ENCODE measurements at regions not wholly inside any gene's neighbourhood (a gene's known extent, or its start where the extent isn't known, plus 50 kb on each side); places are given as distances from the start of the nearest gene placed in this dataset.
A peak's percentile ranks its signal among the peaks of the same experiment; 100 is the strongest.

GRCh38 chr3:23735062-23735461 lies 70.7 kb upstream of the UBE2E1 start:
- Mint-ChIP-seq H3K4me3 (no peak overlapping the region), H3K27ac (no peak overlapping the region), H3K9me3 (peaks cover 0 to 3% (median 0%) of the 10 kb centered on the region in 3 donors), H3K4me1 (peaks cover 0 to 3% (median 0%) of the 10 kb centered on the region in 3 donors), H3K36me3 (peaks cover 3% of the 10 kb centered on the region), H3K27me3 (no peaks in the 10 kb centered on the region)

DNA sequence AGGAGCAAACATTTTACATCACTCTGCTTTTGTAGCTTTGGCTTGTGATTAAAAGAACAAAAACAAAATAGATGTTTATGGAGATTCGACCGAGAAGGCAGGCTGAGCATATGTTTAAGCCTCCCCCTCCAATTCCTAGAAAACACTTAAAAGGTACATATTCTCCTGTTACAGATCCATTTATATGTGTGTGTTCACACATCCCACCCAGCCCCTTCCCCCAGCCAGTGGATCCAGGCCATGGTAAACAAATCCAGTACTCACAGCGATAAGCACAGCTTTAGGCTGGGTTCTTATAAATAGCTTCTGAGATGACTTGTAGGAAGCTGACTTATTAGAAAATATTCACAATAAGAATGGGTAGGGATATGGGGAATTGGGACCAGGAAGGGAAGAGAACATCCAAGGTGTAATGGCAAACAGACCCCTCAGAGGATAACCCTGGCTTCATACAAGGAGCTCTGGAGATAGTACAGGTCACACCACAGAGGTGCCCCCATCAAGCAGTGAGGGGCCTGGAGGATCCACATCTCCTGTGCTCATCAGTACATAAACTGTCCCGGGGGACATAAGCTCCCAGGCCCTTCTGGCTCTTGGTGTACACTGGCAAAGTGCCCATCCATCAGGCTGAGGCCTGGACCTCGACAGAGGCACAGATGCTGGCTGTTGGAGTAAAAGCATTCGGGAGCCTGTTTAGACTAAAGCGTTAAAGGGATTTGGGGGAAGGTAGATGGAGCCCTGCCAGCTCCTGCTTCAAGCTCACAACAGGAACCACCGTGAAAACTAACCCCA lies 70.0 kb upstream of the UBE2E1 start:
- H3K4me3 Mint-ChIP-seq, result no peak overlapping the region

GRCh38 chr3:23738944-23739343 lies 66.8 kb upstream of the UBE2E1 start:
- Mint-ChIP-seq H3K4me1 (peaks cover 0 to 5% (median 0%) of the 10 kb centered on the region in 3 donors), H3K9me3 (no peaks in the 10 kb centered on the region), H3K4me3 (no peak overlapping the region), H3K27me3 (no peaks in the 10 kb centered on the region), H3K36me3 (peaks cover 3% of the 10 kb centered on the region), H3K27ac (no peak overlapping the region)

More for the DNA sequence above, 70.0 kb upstream of the UBE2E1 start:
- peaks cover 0 to 5% (median 0%) of the 10 kb centered on the region in 3 donors for H3K4me1 Mint-ChIP-seq
- H3K27ac Mint-ChIP-seq, result no peak overlapping the region
- peaks cover 3% of the 10 kb centered on the region for H3K36me3 Mint-ChIP-seq
- no peaks in the 10 kb centered on the region for H3K27me3 Mint-ChIP-seq
- peaks cover 0 to 3% (median 0%) of the 10 kb centered on the region in 3 donors for H3K9me3 Mint-ChIP-seq

GRCh38 chr3:23739536-23739935 lies 66.2 kb upstream of the UBE2E1 start:
- no peaks in the 10 kb centered on the region for H3K27me3 Mint-ChIP-seq
- H3K4me3 Mint-ChIP-seq, result no peak overlapping the region
- peaks cover 3% of the 10 kb centered on the region for H3K36me3 Mint-ChIP-seq
- H3K4me1 Mint-ChIP-seq, result peaks cover 0 to 5% (median 0%) of the 10 kb centered on the region in 3 donors
- no peaks in the 10 kb centered on the region for H3K9me3 Mint-ChIP-seq
- no peak overlapping the region for H3K27ac Mint-ChIP-seq

DNA sequence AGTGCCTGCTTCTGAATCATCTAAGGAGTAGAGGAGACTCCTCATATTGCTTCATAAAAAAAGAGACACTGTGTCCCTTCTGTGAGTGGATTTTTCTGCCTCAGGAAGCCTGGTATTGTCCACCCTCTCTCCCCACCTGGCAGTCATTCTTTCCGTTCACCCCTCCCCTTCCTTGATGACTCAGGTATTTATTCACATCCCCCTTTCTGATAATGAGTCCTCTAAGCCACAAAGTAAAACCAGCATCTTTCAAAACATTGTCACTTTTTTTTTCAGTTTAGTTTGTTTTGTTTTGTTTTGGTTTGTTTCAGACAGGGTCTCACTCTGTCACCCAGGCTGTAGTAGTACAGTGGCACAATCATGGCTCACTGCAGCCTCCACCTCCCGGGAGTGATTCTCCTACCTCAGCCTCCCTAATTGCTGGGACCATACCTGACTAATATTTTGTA lies 65.2 kb upstream of the UBE2E1 start:
- H3K9me3 Mint-ChIP-seq, result no peaks in the 10 kb centered on the region
- H3K36me3 Mint-ChIP-seq, result peaks cover 3% of the 10 kb centered on the region
- H3K4me3 Mint-ChIP-seq, result no peak overlapping the region
- no peak overlapping the region for H3K27ac Mint-ChIP-seq
- H3K4me1 Mint-ChIP-seq, result peaks cover 0 to 5% (median 0%) of the 10 kb centered on the region in 3 donors
- no peaks in the 10 kb centered on the region for H3K27me3 Mint-ChIP-seq

- Mint-ChIP-seq H3K4me1 (peaks cover 0 to 5% (median 0%) of the 10 kb centered on the region in 3 donors), H3K27ac (peak overlapping the region in 1 of 3 donors; percentile 62), H3K4me3 (no peak overlapping the region), H3K36me3 (peaks cover 3% of the 10 kb centered on the region), H3K27me3 (no peaks in the 10 kb centered on the region), H3K9me3 (no peaks in the 10 kb centered on the region)
These were observed 64.6 kb upstream of the UBE2E1 start for GRCh38 chr3:23741036-23741706.

GRCh38 chr3:23743141-23743784 lies 62.5 kb upstream of the UBE2E1 start:
- H3K36me3 Mint-ChIP-seq, result no peaks in the 10 kb centered on the region
- H3K4me3 Mint-ChIP-seq, result no peak overlapping the region
- H3K27me3 Mint-ChIP-seq, result no peaks in the 10 kb centered on the region

DNA sequence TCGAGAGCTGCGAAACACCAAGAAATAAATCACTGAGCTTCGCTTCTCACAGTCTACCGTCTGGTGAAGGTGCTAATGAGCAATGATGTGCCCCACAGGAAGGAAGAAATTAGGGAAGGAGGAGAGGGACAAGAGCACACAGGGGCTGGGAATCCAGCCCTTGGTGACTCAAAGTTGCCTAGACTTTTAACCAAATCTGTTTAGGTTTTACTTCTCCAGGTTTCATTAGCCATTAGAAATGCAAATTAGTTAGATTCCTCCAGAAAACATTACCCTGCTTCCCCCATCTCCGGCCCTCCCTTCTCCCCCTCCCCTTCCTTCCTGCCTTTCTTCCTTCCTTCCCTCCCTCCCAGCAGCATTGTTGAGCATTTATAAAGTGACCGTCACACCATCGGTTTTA lies 59.3 kb upstream of the UBE2E1 start:
- Mint-ChIP-seq H3K9me3 (no peaks in the 10 kb centered on the region), H3K4me3 (no peak overlapping the region), H3K36me3 (no peaks in the 10 kb centered on the region), H3K27me3 (no peaks in the 10 kb centered on the region), H3K27ac (no peak overlapping the region), H3K4me1 (peaks cover 0 to 4% (median 0%) of the 10 kb centered on the region in 3 donors)

More at GRCh38 chr3:23743141-23743784, 62.5 kb upstream of the UBE2E1 start:
- H3K4me1 Mint-ChIP-seq, result peaks cover 0 to 3% (median 0%) of the 10 kb centered on the region in 3 donors
- no peaks in the 10 kb centered on the region for H3K9me3 Mint-ChIP-seq
- no peak overlapping the region for H3K27ac Mint-ChIP-seq

GRCh38 chr3:23747841-23748240 lies 57.9 kb upstream of the UBE2E1 start:
- H3K9me3 Mint-ChIP-seq, result no peaks in the 10 kb centered on the region
- no peak overlapping the region for H3K27ac Mint-ChIP-seq
- H3K4me1 Mint-ChIP-seq, result peaks cover 0 to 4% (median 0%) of the 10 kb centered on the region in 3 donors
- H3K4me3 Mint-ChIP-seq, result no peak overlapping the region
- no peaks in the 10 kb centered on the region for H3K27me3 Mint-ChIP-seq
- no peaks in the 10 kb centered on the region for H3K36me3 Mint-ChIP-seq

DNA sequence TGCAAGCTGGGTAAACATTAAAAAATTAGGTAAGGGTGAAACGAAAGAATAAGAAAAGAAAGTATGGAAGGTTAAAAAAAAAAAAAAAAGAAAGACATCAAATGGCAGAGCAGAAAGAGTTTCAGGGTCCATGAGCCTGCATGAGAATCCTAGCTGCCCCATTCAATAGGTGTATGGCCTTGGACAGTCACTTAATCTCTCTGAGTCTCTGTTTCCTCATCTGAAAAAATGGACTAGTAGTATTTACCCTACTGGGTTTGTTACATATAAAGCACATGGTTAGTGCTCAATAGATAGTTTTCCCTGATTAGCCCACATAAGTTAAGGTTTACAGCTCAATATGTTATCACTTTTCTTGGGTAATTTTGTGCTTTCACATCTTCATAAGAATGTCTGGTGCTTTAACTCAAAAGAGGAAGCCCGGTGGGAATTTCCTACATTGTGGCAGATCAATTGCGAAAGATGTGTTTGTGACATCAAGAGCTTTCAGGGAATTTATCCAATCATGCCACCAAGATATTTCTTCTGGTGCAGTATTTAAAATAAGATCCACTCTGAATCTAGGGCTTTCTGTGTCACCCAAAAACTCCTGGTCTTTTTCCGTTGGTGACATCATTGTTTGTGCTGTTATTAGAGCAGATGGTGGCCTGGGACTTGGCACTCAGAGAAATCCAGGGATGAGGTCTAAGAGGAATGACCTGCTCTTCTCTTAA lies 57.2 kb upstream of the UBE2E1 start:
- H3K27me3 Mint-ChIP-seq, result no peaks in the 10 kb centered on the region
- peaks cover 0 to 4% (median 0%) of the 10 kb centered on the region in 3 donors for H3K4me1 Mint-ChIP-seq
- no peak overlapping the region for H3K4me3 Mint-ChIP-seq
- H3K27ac Mint-ChIP-seq, result no peak overlapping the region
- H3K36me3 Mint-ChIP-seq, result no peaks in the 10 kb centered on the region
- no peaks in the 10 kb centered on the region for H3K9me3 Mint-ChIP-seq

DNA sequence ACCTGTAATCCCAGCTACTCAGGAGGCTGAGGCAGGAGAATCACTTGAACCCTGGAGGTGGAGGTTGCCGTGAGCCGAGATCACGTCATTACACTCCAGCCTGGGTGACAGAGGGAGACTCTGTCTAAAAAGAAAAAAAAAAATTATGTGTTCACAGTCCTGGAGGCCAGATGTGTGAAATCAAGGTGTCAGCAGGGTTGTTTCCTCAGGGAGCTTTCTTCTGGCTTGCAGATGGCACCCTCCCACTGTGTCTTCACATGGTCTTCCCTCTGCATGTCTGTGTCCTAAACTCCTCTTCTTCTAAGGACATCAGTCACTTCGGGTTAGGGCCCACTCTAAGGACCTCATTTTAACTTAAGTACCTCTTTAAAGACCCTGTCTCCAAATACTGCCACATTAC lies 56.1 kb upstream of the UBE2E1 start:
- no peaks in the 10 kb centered on the region for H3K27me3 Mint-ChIP-seq
- no peaks in the 10 kb centered on the region for H3K9me3 Mint-ChIP-seq
- H3K4me1 Mint-ChIP-seq, result peaks cover 0 to 4% (median 1%) of the 10 kb centered on the region in 3 donors
- H3K36me3 Mint-ChIP-seq, result peaks cover 1% of the 10 kb centered on the region
- no peak overlapping the region for H3K27ac Mint-ChIP-seq
- no peak overlapping the region for H3K4me3 Mint-ChIP-seq

GRCh38 chr3:23750573-23751210 lies 55.1 kb upstream of the UBE2E1 start:
- no peaks in the 10 kb centered on the region for H3K9me3 Mint-ChIP-seq
- no peaks in the 10 kb centered on the region for H3K27me3 Mint-ChIP-seq
- peaks cover 0 to 4% (median 1%) of the 10 kb centered on the region in 3 donors for H3K4me1 Mint-ChIP-seq
- no peak overlapping the region for H3K4me3 Mint-ChIP-seq
- no peak overlapping the region for H3K27ac Mint-ChIP-seq
- H3K36me3 Mint-ChIP-seq, result peaks cover 1% of the 10 kb centered on the region

- H3K4me3 Mint-ChIP-seq, result no peak overlapping the region
- peaks cover 1% of the 10 kb centered on the region for H3K36me3 Mint-ChIP-seq
- H3K27me3 Mint-ChIP-seq, result no peaks in the 10 kb centered on the region
- no peak overlapping the region for H3K27ac Mint-ChIP-seq
- H3K9me3 Mint-ChIP-seq, result no peaks in the 10 kb centered on the region
- H3K4me1 Mint-ChIP-seq, result peaks cover 0 to 4% (median 1%) of the 10 kb centered on the region in 3 donors
These were observed 54.5 kb upstream of the UBE2E1 start for GRCh38 chr3:23751212-23751723.

DNA sequence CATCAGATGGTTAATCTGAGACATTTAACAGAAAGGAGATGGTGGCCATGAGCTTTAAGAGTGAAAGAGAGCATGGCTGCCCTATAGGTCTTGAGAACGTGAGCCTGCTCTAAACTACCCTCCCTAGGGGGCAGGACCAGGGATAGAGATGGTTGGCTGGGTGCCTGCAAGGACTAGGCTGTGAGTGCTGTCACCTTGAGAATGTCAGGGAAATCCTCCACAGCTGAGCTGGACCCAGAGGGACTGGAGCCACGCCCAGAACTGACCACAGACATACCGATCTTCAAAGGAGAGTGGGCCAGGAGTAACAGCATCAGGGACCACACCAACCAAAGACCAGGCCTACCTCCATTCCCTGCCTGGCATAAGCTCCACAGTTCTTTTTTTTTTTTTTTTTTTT lies 53.6 kb upstream of the UBE2E1 start:
- Mint-ChIP-seq H3K27me3 (no peaks in the 10 kb centered on the region), H3K4me1 (peaks cover 0 to 4% (median 1%) of the 10 kb centered on the region in 3 donors), H3K9me3 (no peaks in the 10 kb centered on the region), H3K36me3 (peaks cover 1% of the 10 kb centered on the region), H3K27ac (no peak overlapping the region), H3K4me3 (no peak overlapping the region)

Data from IgD-negative memory B cell (primary cell).